ENCODE measurements at regions not wholly inside any gene's neighbourhood (a gene's known extent, or its start where the extent isn't known, plus 50 kb on each side); places are given as distances from the start of the nearest gene placed in this dataset.

- no peak overlapping the region for H3K4me3 ChIP-seq (ENCODE audit: low read depth, low read length)
- no peak for TF ChIP-seq CTCF (IDR thresholded peaks at IDR 0.05; ENCODE audit: low read depth, low read length)
Observed at GRCh38 chr4:62899646-62900364, 1509.4 kb downstream of the TECRL start.

- H3K4me3 ChIP-seq (ENCODE audit: low read depth, low read length), result no peak overlapping the region
- no peak for TF ChIP-seq CTCF (IDR thresholded peaks at IDR 0.05; ENCODE audit: low read depth, low read length)
Observed at GRCh38 chr4:62898115-62898514, 1511.1 kb downstream of the TECRL start.

- TF ChIP-seq CTCF (IDR thresholded peaks at IDR 0.05; ENCODE audit: low read depth, low read length), result no peak
Observed at GRCh38 chr4:62896721-62897120, 1512.5 kb downstream of the TECRL start.

GRCh38 chr4:62881901-62882300 is 1527.3 kb downstream of the TECRL start:
- H3K4me3 ChIP-seq (ENCODE audit: low read depth, low read length), result no peak overlapping the region
- TF ChIP-seq CTCF (IDR thresholded peaks at IDR 0.05; ENCODE audit: low read depth, low read length), result no peak

More at GRCh38 chr4:62896721-62897120, 1512.5 kb downstream of the TECRL start:
- no peak overlapping the region for H3K4me3 ChIP-seq (ENCODE audit: low read depth, low read length)

GRCh38 chr4:62881210-62881609 is 1528.0 kb downstream of the TECRL start:
- TF ChIP-seq CTCF (IDR thresholded peaks at IDR 0.05; ENCODE audit: low read depth, low read length), result no peak
- no peak overlapping the region for H3K4me3 ChIP-seq (ENCODE audit: low read depth, low read length)

GRCh38 chr4:62872856-62873255 is 1536.4 kb downstream of the TECRL start:
- no peak for TF ChIP-seq CTCF (IDR thresholded peaks at IDR 0.05; ENCODE audit: low read depth, low read length)
- no peak overlapping the region for H3K4me3 ChIP-seq (ENCODE audit: low read depth, low read length)

- TF ChIP-seq CTCF (IDR thresholded peaks at IDR 0.05; ENCODE audit: low read depth, low read length), result no peak
- H3K4me3 ChIP-seq (ENCODE audit: low read depth, low read length), result no peak overlapping the region
Observed at GRCh38 chr4:62871078-62871477, 1538.2 kb downstream of the TECRL start.

Data from WI38 (cell line).